CD1c-positive myeloid dendritic cell (primary cell): ENCODE measurements at regions not wholly inside any gene's neighbourhood (a gene's known extent, or its start where the extent isn't known, plus 50 kb on each side); places are given as distances from the start of the nearest gene placed in this dataset.

Experiments used
- DNase-seq: peaks from one replicate; pipeline ENCODE4 v3.0.0-alpha.2; 2016; ENCODE audit errors: extremely low spot score

DNA sequence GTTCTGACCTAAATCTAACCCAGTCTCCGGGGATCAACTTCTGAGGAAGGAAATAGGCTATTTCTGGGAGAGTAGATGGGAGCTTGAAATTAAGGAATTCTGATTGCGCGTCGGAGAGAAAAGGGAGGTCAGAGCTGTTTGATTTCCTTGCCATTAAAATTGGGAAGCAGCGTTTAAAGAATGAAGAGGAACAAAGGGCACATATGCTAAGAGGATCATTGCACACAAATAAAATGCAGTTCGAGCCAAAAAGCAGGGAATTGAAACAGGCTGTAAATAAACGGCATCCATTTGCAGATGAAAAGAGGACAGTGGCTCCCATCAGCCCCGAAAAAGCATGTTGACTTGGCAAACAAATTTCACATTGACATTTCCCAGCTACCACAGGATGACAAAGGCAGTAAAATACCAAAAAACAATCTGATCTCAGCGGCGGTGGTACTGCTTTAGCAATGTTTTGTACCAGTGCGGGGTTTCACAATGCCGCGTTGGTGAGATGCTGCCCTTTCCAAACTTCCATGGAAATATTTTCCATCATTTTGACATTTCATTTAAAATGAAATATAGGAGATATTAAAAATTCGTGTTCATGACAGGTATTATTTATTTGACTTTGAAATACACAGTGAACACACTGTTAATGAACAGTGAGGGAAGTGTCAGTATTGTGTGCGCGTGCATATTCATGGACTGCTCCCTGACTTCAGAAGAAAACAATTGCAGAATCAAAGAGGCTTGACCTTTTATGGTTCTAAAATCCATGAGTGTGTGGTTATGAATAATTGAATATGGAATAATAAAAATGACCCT lies 108.8 kb downstream of the SQOR start:
- no peak for DNase-seq

- DNase-seq = no peak
Measured at GRCh38 chr15:45744236-45744589, 109.4 kb downstream of the SQOR start.

GRCh38 chr15:45747426-45747825 lies 112.6 kb downstream of the SQOR start:
- DNase-seq = no peak

- no peak for DNase-seq
Measured at GRCh38 chr15:45751629-45752028, 116.8 kb downstream of the SQOR start.

DNA sequence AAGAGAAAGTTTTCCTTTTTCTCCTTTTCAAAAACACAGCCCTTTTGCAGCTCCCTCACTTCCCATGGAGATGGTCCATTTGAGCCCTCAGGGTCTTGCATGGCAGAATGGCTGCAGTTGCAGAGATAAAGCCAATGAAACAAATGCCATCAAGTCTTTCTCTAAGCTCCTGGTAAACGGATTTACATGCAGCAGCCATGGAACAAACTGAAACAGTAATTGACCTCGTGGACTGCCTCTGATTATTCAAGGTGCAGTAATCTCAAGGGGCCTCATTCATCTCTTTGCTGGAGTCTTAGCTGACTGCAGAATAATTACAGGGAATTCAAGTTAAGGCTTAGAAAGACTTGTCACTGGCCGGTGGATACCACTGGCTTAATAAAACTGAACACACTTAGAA lies 125.1 kb downstream of the SQOR start:
- no peak for DNase-seq

GRCh38 chr15:45762726-45763125 lies 127.9 kb downstream of the SQOR start:
- DNase-seq = no peak

DNA sequence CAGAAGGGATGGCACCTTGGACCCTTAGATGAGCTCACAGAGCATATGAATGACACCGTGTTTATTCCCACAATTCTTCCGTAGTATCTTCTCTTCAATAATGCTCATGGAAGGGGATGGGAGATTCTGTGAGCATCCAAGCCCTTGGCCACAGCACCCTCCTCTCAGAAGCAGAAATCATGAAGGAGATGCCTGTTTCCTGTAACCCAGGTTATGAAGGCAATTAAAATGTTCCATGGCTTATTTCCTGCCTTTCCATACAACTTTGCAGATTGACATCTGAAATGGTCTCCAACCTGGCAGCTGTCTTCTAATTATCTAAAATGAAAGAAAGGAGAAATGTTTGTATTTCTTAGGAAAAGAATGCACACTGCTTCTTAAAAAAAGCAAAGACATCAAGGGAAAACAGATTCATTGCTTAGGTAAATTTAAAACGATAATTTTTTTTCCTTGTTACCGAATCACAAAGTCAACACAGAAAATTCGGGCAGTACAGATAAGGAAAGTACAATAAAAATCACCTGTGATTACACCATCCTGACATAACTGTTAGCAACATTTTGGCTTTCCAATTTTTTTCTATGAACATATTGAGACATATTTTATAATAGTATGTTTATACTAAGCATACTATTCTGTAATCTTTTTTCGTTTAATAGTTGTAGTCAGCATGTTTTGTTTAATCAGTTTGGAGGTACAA lies 128.5 kb downstream of the SQOR start:
- DNase-seq = no peak

DNA sequence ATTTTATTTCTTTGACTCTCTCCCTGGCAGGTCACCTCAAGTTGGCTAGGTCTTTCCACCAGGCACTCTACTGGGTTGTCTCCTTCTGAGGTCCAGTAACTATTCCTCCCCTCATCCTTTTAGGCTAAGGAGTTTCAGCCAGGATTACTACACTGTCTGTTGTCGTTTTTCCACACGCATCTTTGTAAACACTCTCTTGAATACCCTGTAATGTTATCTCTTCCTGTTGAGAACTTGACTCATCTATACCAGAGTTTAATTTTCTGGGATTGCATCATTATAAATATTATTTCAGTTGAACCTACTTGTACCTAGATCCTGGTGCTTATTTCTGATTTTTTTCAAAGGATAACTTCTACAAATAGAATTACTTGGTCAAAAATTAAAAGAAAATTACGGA lies 138.3 kb downstream of the SQOR start:
- DNase-seq = no peak

- DNase-seq = no peak
Measured at GRCh38 chr15:45776772-45777171, 141.9 kb downstream of the SQOR start.

GRCh38 chr15:45777781-45778180 lies 143.0 kb downstream of the SQOR start:
- no peak for DNase-seq

DNA sequence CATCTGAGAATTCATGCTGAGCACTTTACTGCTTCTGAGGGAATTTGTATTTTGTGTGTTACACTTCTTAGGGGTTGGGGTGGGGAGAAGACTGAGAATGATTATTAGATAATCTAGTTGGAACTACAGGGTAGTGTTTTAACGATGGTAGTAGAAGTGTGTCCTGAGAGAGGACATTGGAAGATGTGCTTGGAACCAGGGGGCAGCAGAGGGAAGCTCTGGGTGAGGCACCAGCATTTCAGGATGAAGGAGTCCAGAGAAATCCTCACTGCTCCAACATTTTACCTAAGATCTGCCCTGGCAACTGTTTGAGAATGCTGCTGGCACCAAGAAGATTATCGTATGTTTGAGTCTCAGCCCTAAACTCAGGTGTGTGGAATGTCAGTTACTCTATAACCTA lies 145.5 kb downstream of the SQOR start:
- no peak for DNase-seq

GRCh38 chr15:45784656-45785055 lies 149.8 kb downstream of the SQOR start:
- no peak for DNase-seq

DNA sequence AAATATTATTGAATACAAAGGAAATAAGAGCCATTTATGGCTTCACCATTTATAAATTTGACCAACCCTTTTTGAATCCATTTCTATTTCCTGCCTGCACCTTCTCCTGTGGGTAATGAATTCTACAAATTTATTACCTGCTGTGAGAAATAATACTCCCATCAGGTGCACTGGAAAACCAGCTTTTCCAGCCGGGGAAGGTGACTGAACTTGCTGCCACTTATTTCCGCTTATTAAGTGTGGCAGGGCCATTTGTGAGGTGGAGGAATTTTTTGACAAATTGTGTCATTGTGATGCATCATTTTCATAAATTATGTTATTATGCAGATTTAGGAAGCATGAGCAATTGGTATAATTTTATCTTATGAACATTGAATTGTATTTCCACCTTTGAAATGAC lies 151.1 kb downstream of the SQOR start:
- no peak for DNase-seq

- DNase-seq = no peak
Measured at GRCh38 chr15:45790325-45790943, 155.6 kb downstream of the SQOR start.

GRCh38 chr15:45794304-45794703 lies 159.5 kb downstream of the SQOR start:
- no peak for DNase-seq

DNA sequence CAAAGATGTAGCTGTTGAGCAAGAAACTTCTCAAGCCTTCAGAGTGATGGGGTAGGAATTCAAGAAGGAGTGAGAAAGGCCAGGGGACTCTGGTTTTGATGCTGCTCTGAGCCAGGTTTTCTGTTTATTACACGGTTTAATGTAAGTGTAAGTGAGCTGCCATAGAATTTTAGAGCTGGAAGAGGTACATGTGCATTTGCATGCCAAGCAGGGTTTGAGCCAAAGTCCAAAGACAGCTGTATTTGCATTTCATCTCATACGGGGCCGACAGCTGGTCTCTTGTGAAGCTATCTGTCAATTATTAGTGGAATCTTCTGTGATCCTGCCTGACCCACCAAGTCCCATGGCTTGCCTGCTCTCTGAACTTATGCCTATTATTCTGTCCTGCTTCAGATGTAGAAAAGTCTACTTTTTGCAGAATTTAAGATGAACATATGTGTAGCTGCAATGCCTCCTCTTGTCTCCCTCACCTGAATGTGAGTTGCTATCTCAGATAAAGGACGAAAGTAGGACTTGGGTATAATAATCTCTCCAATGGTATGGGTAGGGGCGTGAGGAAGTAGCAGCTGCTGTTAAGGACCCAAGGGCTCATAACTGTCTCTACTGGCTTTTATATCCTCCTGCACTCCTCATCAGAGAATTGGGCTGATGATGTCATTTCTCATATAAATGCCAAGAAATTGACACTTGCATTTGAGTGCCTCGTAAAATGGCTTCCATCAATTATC lies 160.0 kb downstream of the SQOR start:
- no peak for DNase-seq

- DNase-seq = peak; percentile 19
Measured at GRCh38 chr15:45795440-45796069, 160.7 kb downstream of the SQOR start.

GRCh38 chr15:45796433-45796832 lies 161.6 kb downstream of the SQOR start:
- DNase-seq = no peak

- DNase-seq = no peak
Measured at GRCh38 chr15:45799508-45799907, 164.7 kb downstream of the SQOR start.

DNA sequence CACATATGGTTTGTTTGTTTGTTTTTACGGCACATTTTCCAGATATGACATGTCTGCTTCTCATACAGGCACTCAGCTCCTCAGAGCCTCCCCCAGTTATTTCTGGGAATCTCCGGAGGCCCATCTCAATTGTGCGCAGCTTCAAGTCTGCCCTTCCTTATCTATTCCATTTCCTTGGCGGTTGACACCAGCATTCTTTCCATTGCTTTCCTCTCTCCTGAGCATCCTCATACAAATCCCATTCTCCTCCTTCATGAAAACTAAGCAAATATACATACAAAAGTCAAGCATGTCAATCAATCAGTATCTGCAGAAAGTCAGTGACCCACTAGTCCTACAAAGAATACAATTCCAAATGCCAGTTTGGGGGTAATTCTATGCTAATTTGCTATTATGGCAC lies 166.7 kb downstream of the SQOR start:
- no peak for DNase-seq

GRCh38 chr15:45802140-45802539 lies 167.3 kb downstream of the SQOR start:
- no peak for DNase-seq

DNA sequence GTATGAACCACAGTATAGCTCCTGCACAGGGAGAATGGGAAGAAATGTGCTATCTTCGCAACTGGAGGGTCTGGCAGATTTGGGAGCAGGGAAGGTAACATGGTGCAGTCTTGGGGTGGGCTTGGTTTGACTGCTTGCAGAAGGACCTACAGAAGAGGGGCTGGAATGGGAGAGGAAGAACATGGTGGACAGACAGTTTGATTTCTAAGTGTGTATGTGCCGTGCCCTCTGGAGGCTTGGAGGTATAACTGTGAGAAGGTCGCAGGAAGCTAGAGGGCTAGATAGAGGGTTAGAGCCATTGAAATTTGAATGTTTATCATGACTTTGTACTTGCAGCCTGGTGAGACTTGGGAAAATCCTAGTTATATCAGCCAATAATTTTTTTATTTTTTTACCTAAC lies 169.2 kb downstream of the SQOR start:
- no peak for DNase-seq
